Spleen (tissue), 11 donors: ENCODE measurements at regions not wholly inside any gene's neighbourhood (a gene's known extent, or its start where the extent isn't known, plus 50 kb on each side); places are given as distances from the start of the nearest gene placed in this dataset.
A peak's percentile ranks its signal among the peaks of the same experiment; 100 is the strongest.

ENCODE experiments used
- DNase-seq: peaks from one replicate; pipeline ENCODE4 v3.0.0-alpha.2; 2020
- H3K27ac ChIP-seq, 8 donors: fragments of 200-600 bp; sonication (generic) in 7 of 8; 1 replicate in 4 of 8; 2 replicates in 4 of 8; pipeline versions ENCODE4 v1.5.0 to v1.8.0; 2016 to 2021; ENCODE audit warnings: inconsistent platforms in 4 of 8, mild to moderate bottlenecking in 4 of 8, moderate library complexity in 1 of 8
- H3K27me3 ChIP-seq, 7 donors: fragments of 200-600 bp; sonication (generic) in 6 of 7; replicated peaks in 1 of 7; 1 replicate in 4 of 7; 2 replicates in 3 of 7; pipeline versions ENCODE4 v1.5.0 to v1.8.0; 2016 to 2021; ENCODE audit warnings: inconsistent platforms in 3 of 7, mild to moderate bottlenecking in 1 of 7
- H3K36me3 ChIP-seq, 6 donors: fragments of 200-600 bp; sonication (generic) in 5 of 6; 1 replicate in 4 of 6; 2 replicates in 2 of 6; pipeline versions ENCODE4 v1.5.0 to v1.8.0; 2016 to 2021; ENCODE audit warnings: inconsistent platforms in 2 of 6
- H3K4me1 ChIP-seq, 6 donors: fragments of 200-600 bp; sonication (generic) in 5 of 6; 1 replicate in 3 of 6; 2 replicates in 3 of 6; pipeline versions ENCODE4 v1.5.0 to v1.8.0; 2016 to 2021; ENCODE audit warnings: inconsistent platforms in 3 of 6
- H3K4me3 ChIP-seq, 8 donors: fragments of 200-600 bp; sonication (generic) in 7 of 8; 1 replicate in 4 of 8; 2 replicates in 4 of 8; pipeline versions ENCODE4 v1.5.0 to v1.8.0; 2016 to 2021; ENCODE audit warnings: inconsistent platforms in 4 of 8, mild to moderate bottlenecking in 4 of 8, moderate library complexity in 2 of 8
- H3K9me3 ChIP-seq, 8 donors: fragments of 200-600 bp; sonication (generic) in 7 of 8; 1 replicate in 4 of 8; 2 replicates in 4 of 8; pipeline versions ENCODE4 v1.5.0 to v1.8.0; 2016 to 2021; ENCODE audit warnings: inconsistent platforms in 4 of 8
- CTCF ChIP-seq, 11 experiments: fragments of 200-600 bp in 7 of 11; fragments of 450-650 bp in 4 of 11; sonication (generic) in 4 of 11; IDR thresholded peaks in 8 of 11; conservative IDR thresholded peaks in 3 of 11; 1 replicate in 7 of 11; 2 replicates in 4 of 11; pipeline versions ENCODE4 v1.4.0 to v1.8.0; 2016 to 2021; ENCODE audit warnings: antibody characterized with exemption in 11 of 11, inconsistent platforms in 4 of 11, mild to moderate bottlenecking in 1 of 11
- POLR2A ChIP-seq, 3 donors: fragments of 450-650 bp; IDR thresholded peaks; one replicate each; pipeline ENCODE4 v1.5.1; 2017; ENCODE audit warnings: antibody characterized with exemption in 3 of 3, mild to moderate bottlenecking in 1 of 3
- POLR2AphosphoS5 ChIP-seq, 3 donors: sonication (generic); formaldehyde crosslinking; IDR thresholded peaks; one replicate each; pipeline ENCODE4 v1.5.1; 2017; ENCODE audit warnings: antibody characterized with exemption in 3 of 3
- WGBS, 5 donors: extraction: QIAGEN DNeasy Blood & Tissue Kit in 3 of 5; methylation state at CpG; one replicate each; pipeline versions ENCODE4 v1.1.5 to v1.1.7; 2013 to 2018; 5-methylcytosine and 5-hydroxymethylcytosine counted together
- intact Hi-C: fragments of 100-400 bp; cut with DNase I; formaldehyde crosslinking; loops from one replicate; pipeline ENCODE4 v1.15.0; 2023; ENCODE audit warnings: low total_unique reads
- donor health status: healthy with polysubstance abuse.
- donor health status: DM: no; HTN: no; CAD: no; lungs with moderate emphysema.
- donor health status: DM: no; HTN: no; CAD: no.
- donor health status: Bipolar disorder and iron deficiency.
- donor health status: healthy.
- donor health status: DM: no; HTN: no; CAD: no.
- donor health status: DM: yes; HTN: yes; CAD: no.

GRCh38 chr2:224640679-224641078 lies 55.5 kb upstream of the CUL3 start:
- 81 to 90% (median 84%) methylated on average over 4 of the region's 4 CpGs for WGBS, 5 donors
- no peak overlapping the region for H3K27ac ChIP-seq
- H3K4me3 ChIP-seq, result no peak overlapping the region
- H3K27me3 ChIP-seq, result no peaks in the 10 kb centered on the region
- DNase-seq, result no peak
- H3K4me1 ChIP-seq, result peaks cover 0 to 13% (median 5%) of the 10 kb centered on the region in 6 donors
- no peaks in the 10 kb centered on the region for H3K9me3 ChIP-seq
- intact Hi-C loops, result no loop called here
- H3K36me3 ChIP-seq, result no peaks in the 10 kb centered on the region
- TF ChIP-seq POLR2A (IDR thresholded peaks at IDR 0.05) (no peak), CTCF (IDR thresholded peaks at IDR 0.05 in 8 of 11, conservative IDR thresholded peaks at IDR 0.05 in 3 of 11) (no peak), POLR2AphosphoS5 (IDR thresholded peaks at IDR 0.05) (no peak)

GRCh38 chr2:224638301-224638823 lies 53.2 kb upstream of the CUL3 start:
- no peak overlapping the region for H3K4me3 ChIP-seq
- no peaks in the 10 kb centered on the region for H3K27me3 ChIP-seq
- H3K9me3 ChIP-seq, result no peaks in the 10 kb centered on the region
- peaks cover 0 to 13% (median 5%) of the 10 kb centered on the region in 6 donors for H3K4me1 ChIP-seq
- TF ChIP-seq POLR2A (IDR thresholded peaks at IDR 0.05) (no peak), POLR2AphosphoS5 (IDR thresholded peaks at IDR 0.05) (no peak)
- peak overlapping the region in 6 of 8 donors; percentile 15 to 59 (median 52) for H3K27ac ChIP-seq
- no peaks in the 10 kb centered on the region for H3K36me3 ChIP-seq
- intact Hi-C loops, result no loop called here
- no peak for DNase-seq
- WGBS, 5 donors, result 34 to 44% (median 41%) methylated on average over 8 of the region's 8 CpGs
